ENCODE measurements at regions not wholly inside any gene's neighbourhood (a gene's known extent, or its start where the extent isn't known, plus 50 kb on each side); places are given as distances from the start of the nearest gene placed in this dataset.

DNA sequence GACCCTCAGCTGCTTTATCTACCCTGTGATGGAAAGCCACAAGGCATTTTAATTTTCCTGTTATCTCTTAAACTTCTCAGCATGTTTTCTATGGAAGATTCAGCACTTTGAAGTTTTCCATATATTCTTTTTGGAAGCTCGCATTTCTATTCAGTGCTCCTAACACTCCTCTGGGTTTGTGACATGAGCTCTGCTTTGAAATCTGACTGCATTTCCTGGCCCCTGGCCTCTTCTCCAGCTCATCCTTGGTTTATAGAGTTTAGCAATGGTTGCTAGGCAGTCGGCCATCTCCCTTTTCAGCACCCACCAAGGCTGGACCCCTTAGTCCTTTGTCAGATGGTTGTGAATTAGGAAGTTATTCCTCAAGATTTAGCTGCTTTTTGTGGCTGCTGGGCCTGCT is 150.6 kb downstream of the KCNA5 start:
- TF ChIP-seq, protein P1, sequence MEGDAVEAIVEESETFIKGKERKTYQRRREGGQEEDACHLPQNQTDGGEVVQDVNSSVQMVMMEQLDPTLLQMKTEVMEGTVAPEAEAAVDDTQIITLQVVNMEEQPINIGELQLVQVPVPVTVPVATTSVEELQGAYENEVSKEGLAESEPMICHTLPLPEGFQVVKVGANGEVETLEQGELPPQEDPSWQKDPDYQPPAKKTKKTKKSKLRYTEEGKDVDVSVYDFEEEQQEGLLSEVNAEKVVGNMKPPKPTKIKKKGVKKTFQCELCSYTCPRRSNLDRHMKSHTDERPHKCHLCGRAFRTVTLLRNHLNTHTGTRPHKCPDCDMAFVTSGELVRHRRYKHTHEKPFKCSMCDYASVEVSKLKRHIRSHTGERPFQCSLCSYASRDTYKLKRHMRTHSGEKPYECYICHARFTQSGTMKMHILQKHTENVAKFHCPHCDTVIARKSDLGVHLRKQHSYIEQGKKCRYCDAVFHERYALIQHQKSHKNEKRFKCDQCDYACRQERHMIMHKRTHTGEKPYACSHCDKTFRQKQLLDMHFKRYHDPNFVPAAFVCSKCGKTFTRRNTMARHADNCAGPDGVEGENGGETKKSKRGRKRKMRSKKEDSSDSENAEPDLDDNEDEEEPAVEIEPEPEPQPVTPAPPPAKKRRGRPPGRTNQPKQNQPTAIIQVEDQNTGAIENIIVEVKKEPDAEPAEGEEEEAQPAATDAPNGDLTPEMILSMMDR (IDR thresholded peaks at IDR 0.05; ENCODE audit: low read depth, low read length): no peak

DNA sequence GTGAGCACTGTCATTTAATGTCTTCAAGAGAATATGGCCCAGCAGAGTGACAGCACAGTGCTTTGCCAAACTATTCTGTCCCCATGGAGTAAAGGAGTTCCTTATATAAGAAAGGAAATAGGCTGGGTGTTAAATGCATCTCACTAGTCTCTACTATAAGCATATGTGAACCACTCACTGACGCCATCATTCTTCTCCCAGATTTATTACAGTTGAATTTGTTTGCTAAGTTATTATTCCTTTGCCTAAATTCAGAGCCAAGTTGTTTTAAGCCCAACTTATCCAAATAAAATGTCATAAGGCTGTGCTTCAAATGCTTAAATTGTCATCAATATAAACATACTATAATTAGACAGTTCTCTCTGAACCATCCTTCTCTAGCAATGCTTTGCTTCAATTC is 151.6 kb downstream of the KCNA5 start:
- DNase-seq (ENCODE audit: extremely low read depth, low read depth): no peak
- TF ChIP-seq, protein P1 (IDR thresholded peaks at IDR 0.05; ENCODE audit: low read depth, low read length): no peak

More for the DNA sequence above, 150.6 kb downstream of the KCNA5 start:
- no peak for DNase-seq (ENCODE audit: extremely low read depth, low read depth)

DNA sequence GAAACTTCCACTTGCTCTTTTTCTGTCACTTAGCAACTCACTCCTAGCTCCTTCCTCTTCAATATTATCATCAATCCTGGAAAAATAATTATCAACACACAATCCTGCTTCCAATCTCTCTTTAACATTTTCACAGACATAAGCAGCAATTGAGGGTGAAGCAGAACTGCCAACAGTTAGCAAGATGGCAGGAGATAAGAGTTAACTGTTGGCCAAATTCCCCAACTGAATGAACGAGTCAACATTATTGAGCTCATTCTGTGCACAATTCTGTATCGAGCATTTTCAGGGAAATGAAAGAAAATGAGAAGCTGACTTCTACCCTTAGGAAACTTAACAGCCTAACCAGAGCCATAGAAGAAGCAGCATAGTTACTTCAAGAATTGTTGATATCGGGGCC is 152.0 kb downstream of the KCNA5 start:
- TF ChIP-seq, protein P1 (IDR thresholded peaks at IDR 0.05; ENCODE audit: low read depth, low read length): no peak
- no peak for DNase-seq (ENCODE audit: extremely low read depth, low read depth)

DNA sequence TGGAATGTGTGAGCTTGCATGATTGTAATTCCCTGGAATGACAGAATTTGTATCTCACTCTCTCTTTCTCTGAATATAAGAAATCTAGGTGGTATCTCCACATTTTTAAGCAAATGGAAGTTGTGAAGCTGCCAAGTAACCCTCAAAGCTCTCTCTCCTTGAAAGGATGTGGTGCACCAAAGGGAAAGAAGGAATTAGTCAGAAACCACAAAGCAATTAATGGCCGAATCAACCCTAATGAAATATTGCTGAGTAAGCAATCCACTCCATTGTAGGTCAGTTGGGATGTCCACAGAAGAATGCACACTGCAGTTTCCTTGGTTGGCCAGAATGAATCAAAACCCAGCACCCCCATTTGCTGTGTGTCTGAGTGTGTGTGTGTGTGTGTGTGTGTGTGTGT is 153.5 kb downstream of the KCNA5 start:
- TF ChIP-seq, protein P1 (IDR thresholded peaks at IDR 0.05; ENCODE audit: low read depth, low read length): no peak
- DNase-seq (ENCODE audit: extremely low read depth, low read depth): no peak

DNA sequence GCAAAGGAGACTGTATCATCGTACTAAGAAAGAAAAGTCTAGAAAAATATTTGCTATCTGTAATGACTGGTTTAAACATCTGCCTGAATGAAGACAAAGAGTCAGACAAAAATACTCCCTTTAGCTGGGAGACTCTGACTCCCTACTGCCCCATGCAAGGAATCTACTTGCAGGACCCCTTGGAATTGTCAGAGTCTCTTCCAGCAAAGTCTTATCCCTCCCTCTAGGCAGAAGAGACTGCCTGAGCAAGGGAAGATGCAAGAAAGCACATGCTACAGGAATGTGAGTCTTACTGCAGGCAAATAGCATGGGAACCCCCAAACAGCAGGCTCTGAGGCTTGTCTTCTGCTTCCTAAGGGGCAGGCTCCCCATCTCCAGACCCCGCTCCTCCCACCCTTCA is 154.0 kb downstream of the KCNA5 start:
- DNase-seq (ENCODE audit: extremely low read depth, low read depth): no peak
- TF ChIP-seq, protein P1 (IDR thresholded peaks at IDR 0.05; ENCODE audit: low read depth, low read length): no peak

DNA sequence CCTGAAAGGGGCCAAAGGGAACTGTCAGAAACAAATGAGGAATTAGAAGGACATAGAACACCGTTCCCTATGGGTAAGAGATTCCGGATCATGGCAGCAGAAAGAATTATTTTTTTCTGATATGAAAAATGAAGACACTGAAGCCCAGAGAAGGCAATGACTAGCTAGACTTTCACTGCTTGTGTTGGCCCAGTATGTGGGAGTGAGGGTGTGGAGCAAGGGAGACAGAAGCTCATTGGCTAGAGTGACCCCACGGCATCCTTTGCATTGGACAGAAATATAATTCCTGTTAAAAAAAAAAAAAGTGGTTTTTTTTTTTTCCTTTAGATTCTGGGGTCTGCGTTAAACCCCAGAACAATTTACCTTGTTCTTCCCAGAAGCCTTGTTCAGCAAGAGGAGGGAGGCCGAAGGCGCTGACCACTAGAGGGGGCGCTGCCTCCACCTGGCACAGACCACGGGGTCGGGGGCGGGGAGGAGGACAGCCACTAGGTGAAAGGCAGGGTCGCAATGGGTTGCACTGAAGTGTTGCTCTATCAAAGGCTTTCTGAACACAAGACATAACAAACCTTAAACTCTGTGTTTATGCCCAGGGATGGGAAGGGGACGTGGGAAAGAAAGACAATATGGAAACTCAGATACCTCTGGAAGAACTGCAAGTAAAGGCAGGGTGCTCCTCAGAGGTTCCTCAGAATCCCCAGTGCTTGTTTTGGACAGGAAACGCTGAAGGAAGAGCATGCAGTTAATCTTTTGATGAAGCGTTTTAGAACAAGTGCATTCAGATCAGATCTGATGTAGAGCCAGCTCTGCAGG is 156.8 kb downstream of the KCNA5 start:
- no peak for DNase-seq (ENCODE audit: extremely low read depth, low read depth)

More for the DNA sequence above, 156.8 kb downstream of the KCNA5 start:
- TF ChIP-seq, protein P1 (IDR thresholded peaks at IDR 0.05; ENCODE audit: low read depth, low read length): peak; percentile 65
